Neural cell (in vitro differentiated cells): ENCODE measurements at regions not wholly inside any gene's neighbourhood (a gene's known extent, or its start where the extent isn't known, plus 50 kb on each side); places are given as distances from the start of the nearest gene placed in this dataset.

ENCODE experiments used
- H2AFZ ChIP-seq: fragments of 200-600, 300-800 bp; sonication (generic), shearing (Covaris generic); 2 replicates; pipeline ENCODE4 v1.6.0; 2014; ENCODE audit warnings: low read depth, mild to moderate bottlenecking, antibody characterized with exemption, low read length, moderate library complexity
- H3F3A ChIP-seq: fragments of 200-600 bp; shearing (Covaris generic); 2 replicates; pipeline ENCODE4 v1.6.1; 2016; ENCODE audit warnings: mild to moderate bottlenecking, moderate library complexity, mixed read lengths, antibody characterized with exemption, low read length; ENCODE audit not compliant: insufficient read depth, poor library complexity, severe bottlenecking
- H3K27ac ChIP-seq: fragments of 200-600, 300-800 bp; sonication (generic), shearing (Covaris generic); 2 replicates; pipeline ENCODE4 v1.5.1; 2014; ENCODE audit warnings: mild to moderate bottlenecking, low read length, moderate library complexity
- H3K27me3 ChIP-seq: fragments of 300-800, 200-600 bp; sonication (generic), shearing (Covaris generic); 2 replicates; pipeline ENCODE4 v1.6.0; 2014; ENCODE audit warnings: mild to moderate bottlenecking, low read depth, low read length, moderate library complexity; ENCODE audit not compliant: insufficient read depth
- H3K36me3 ChIP-seq: fragments of 300-800, 200-600 bp; sonication (generic), shearing (Covaris generic); 2 replicates; pipeline ENCODE4 v1.5.1; 2014; ENCODE audit warnings: mild to moderate bottlenecking, antibody characterized with exemption, low read length, moderate library complexity; ENCODE audit not compliant: insufficient read depth
- H3K4me2 ChIP-seq: fragments of 300-800, 200-600 bp; sonication (generic), shearing (Covaris generic); 2 replicates; pipeline ENCODE4 v1.6.0; 2014; ENCODE audit warnings: mild to moderate bottlenecking, low read length
- H3K4me3 ChIP-seq: fragments of 300-800, 200-600 bp; sonication (generic), shearing (Covaris generic); 2 replicates; pipeline ENCODE4 v1.5.1; 2014; ENCODE audit warnings: mild to moderate bottlenecking, low read length, moderate library complexity
- H3K79me2 ChIP-seq: fragments of 200-600 bp; shearing (Covaris generic); replicated peaks from 2 replicates; pipeline ENCODE4 v1.6.0; 2014; ENCODE audit warnings: mild to moderate bottlenecking, low read length, moderate library complexity; ENCODE audit not compliant: insufficient read depth
- H3K9ac ChIP-seq: fragments of 300-800, 200-600 bp; sonication (generic), shearing (Covaris generic); 2 replicates; pipeline ENCODE4 v1.6.1; 2016; ENCODE audit warnings: mild to moderate bottlenecking, low read length, mixed read lengths
- H3K9me2 ChIP-seq: fragments of 200-600 bp; shearing (Covaris generic); 2 replicates; pipeline ENCODE4 v1.6.1; 2016; ENCODE audit warnings: mild to moderate bottlenecking, low read length, mixed read lengths; ENCODE audit not compliant: insufficient read depth
- H3K9me3 ChIP-seq: fragments of 200-600, 300-800 bp; sonication (generic), shearing (Covaris generic); 2 replicates; pipeline ENCODE4 v1.6.1; 2016; ENCODE audit warnings: mild to moderate bottlenecking, mixed run types, low read length, moderate library complexity, mixed read lengths
- H4K20me1 ChIP-seq: fragments of 200-600 bp; shearing (Covaris generic); 2 replicates; pipeline ENCODE4 v1.6.1; 2016; ENCODE audit warnings: mild to moderate bottlenecking, mixed run types; ENCODE audit not compliant: insufficient read depth
- EP300 ChIP-seq: fragments of 450-650 bp; conservative IDR thresholded peaks from 2 replicates; pipeline ENCODE4 v1.6.1; 2014; ENCODE audit warnings: antibody characterized with exemption, mild to moderate bottlenecking, moderate library complexity; ENCODE audit not compliant: poor library complexity, severe bottlenecking
- EZH2 ChIP-seq: fragments of 200-600, 300-800 bp; shearing (Covaris generic), sonication (generic); IDR thresholded peaks from 2 replicates; pipeline ENCODE4 v1.6.1; 2014; ENCODE audit warnings: antibody characterized with exemption, low read length, borderline replicate concordance, mild to moderate bottlenecking; ENCODE audit not compliant: insufficient read depth, poor library complexity, severe bottlenecking
- MXI1 ChIP-seq: fragments of 450-650 bp; conservative IDR thresholded peaks from 2 replicates; pipeline ENCODE4 v1.6.1; 2014; ENCODE audit warnings: antibody characterized with exemption, mild to moderate bottlenecking; ENCODE audit not compliant: poor library complexity, severe bottlenecking
- POLR2AphosphoS5 ChIP-seq: IDR thresholded peaks from 2 replicates; pipeline ENCODE4 v1.6.1; 2012
- RAD21 ChIP-seq: fragments of 450-650 bp; conservative IDR thresholded peaks from 2 replicates; pipeline ENCODE4 v1.6.1; 2014; ENCODE audit warnings: antibody characterized with exemption, mild to moderate bottlenecking, moderate library complexity
- REST ChIP-seq: IDR thresholded peaks from 2 replicates; pipeline ENCODE4 v1.6.1; 2012; ENCODE audit warnings: borderline replicate concordance
- SMC3 ChIP-seq: fragments of 450-650 bp; conservative IDR thresholded peaks from 2 replicates; pipeline ENCODE4 v1.6.1; 2014; ENCODE audit warnings: antibody characterized with exemption, mild to moderate bottlenecking, moderate library complexity; ENCODE audit not compliant: poor library complexity
- TAF1 ChIP-seq: IDR thresholded peaks from 2 replicates; pipeline ENCODE4 v1.6.1; 2012; ENCODE audit warnings: low read depth
- TF ChIP-seq, protein P1 (sequence below): fragments of 450-650 bp; IDR thresholded peaks from 2 replicates; pipeline ENCODE4 v1.5.1; 2014; ENCODE audit warnings: antibody characterized with exemption, mild to moderate bottlenecking, moderate library complexity; ENCODE audit not compliant: poor library complexity, severe bottlenecking

- Histone ChIP-seq H2AFZ (no peak overlapping the region), H3K4me3 (no peak overlapping the region)
Measured at GRCh38 chr9:31873722-31874121, 510.7 kb upstream of the ACO1 start.

GRCh38 chr9:31894008-31894407 is 490.4 kb upstream of the ACO1 start:
- Histone ChIP-seq H3K27ac (no peak overlapping the region), H3K27me3 (no peaks in the 10 kb centered on the region), H4K20me1 (no peaks in the 10 kb centered on the region), H3K79me2 (no peaks in the 10 kb centered on the region), H3K9me3 (no peaks in the 10 kb centered on the region), H3K9ac (no peak overlapping the region), H3K36me3 (no peaks in the 10 kb centered on the region), H2AFZ (no peak overlapping the region), H3K4me2 (no peak overlapping the region), H3K4me3 (no peak overlapping the region), H3K9me2 (no peaks in the 10 kb centered on the region), H3F3A (no peaks in the 10 kb centered on the region)
- TF ChIP-seq SMC3: no peak
- no peak for TF ChIP-seq RAD21
- no peak for TF ChIP-seq POLR2AphosphoS5
- TF ChIP-seq MXI1: no peak
- TF ChIP-seq TAF1: no peak
- TF ChIP-seq REST: no peak
- TF ChIP-seq EZH2: no peak
- no peak for TF ChIP-seq EP300
- TF ChIP-seq, protein P1, sequence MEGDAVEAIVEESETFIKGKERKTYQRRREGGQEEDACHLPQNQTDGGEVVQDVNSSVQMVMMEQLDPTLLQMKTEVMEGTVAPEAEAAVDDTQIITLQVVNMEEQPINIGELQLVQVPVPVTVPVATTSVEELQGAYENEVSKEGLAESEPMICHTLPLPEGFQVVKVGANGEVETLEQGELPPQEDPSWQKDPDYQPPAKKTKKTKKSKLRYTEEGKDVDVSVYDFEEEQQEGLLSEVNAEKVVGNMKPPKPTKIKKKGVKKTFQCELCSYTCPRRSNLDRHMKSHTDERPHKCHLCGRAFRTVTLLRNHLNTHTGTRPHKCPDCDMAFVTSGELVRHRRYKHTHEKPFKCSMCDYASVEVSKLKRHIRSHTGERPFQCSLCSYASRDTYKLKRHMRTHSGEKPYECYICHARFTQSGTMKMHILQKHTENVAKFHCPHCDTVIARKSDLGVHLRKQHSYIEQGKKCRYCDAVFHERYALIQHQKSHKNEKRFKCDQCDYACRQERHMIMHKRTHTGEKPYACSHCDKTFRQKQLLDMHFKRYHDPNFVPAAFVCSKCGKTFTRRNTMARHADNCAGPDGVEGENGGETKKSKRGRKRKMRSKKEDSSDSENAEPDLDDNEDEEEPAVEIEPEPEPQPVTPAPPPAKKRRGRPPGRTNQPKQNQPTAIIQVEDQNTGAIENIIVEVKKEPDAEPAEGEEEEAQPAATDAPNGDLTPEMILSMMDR: no peak

More at GRCh38 chr9:31873722-31874121, 510.7 kb upstream of the ACO1 start:
- TF ChIP-seq REST (no peak), POLR2AphosphoS5 (peak; percentile 61), EP300 (peak; percentile 87)
- H3K79me2 ChIP-seq: no peaks in the 10 kb centered on the region
- no peaks in the 10 kb centered on the region for H3F3A ChIP-seq
- H3K36me3 ChIP-seq: no peaks in the 10 kb centered on the region
- no peak overlapping the region for H3K9ac ChIP-seq
- H3K9me3 ChIP-seq: no peaks in the 10 kb centered on the region
- no peak overlapping the region for H3K4me2 ChIP-seq
- no peaks in the 10 kb centered on the region for H3K27me3 ChIP-seq
- H3K9me2 ChIP-seq: no peaks in the 10 kb centered on the region
- no peak overlapping the region for H3K27ac ChIP-seq
- H4K20me1 ChIP-seq: no peaks in the 10 kb centered on the region
